OCI-LY1 (cell line): ENCODE measurements at regions not wholly inside any gene's neighbourhood (a gene's known extent, or its start where the extent isn't known, plus 50 kb on each side); places are given as distances from the start of the nearest gene placed in this dataset.

Source experiments
- CTCF ChIP-seq: fragments of 200-600 bp; sonication (generic), shearing (Covaris generic); IDR thresholded peaks from 2 replicates; pipeline ENCODE4 v1.5.1; 2017; ENCODE audit warnings: mild to moderate bottlenecking, antibody characterized with exemption, low read length, moderate library complexity, mixed read lengths
- EZH2 ChIP-seq: fragments of 200-600 bp; sonication (generic), shearing (Covaris generic); IDR thresholded peaks from 2 replicates; pipeline ENCODE4 v1.8.0; 2017; ENCODE audit warnings: borderline replicate concordance, mixed run types, mild to moderate bottlenecking, antibody characterized with exemption, low read length, moderate library complexity, mixed read lengths

- TF ChIP-seq CTCF (no peak), EZH2 (no peak)
Observed at GRCh38 chr10:1978584-1978983, 241.3 kb upstream of the ADARB2 start.
